ENCODE measurements at regions not wholly inside any gene's neighbourhood (a gene's known extent, or its start where the extent isn't known, plus 50 kb on each side); places are given as distances from the start of the nearest gene placed in this dataset.
"Not testable (repeated sequence)": the region's sequence is repeated elsewhere in the genome, so short reads cannot be mapped to it uniquely, and the experiment has no call there.

- no peak for DNase-seq (ENCODE audit: low read depth)
Observed at GRCh38 chr6:74491844-74492374, 713.9 kb downstream of the COL12A1 start.

- not testable (repeated sequence) for DNase-seq (ENCODE audit: low read depth)
Observed at GRCh38 chr6:74488726-74489125, 717.1 kb downstream of the COL12A1 start.

- DNase-seq (ENCODE audit: low read depth) = no peak
Observed at GRCh38 chr6:74482180-74482579, 723.7 kb downstream of the COL12A1 start.

- no peak for DNase-seq (ENCODE audit: low read depth)
Observed at GRCh38 chr6:74480561-74480960, 725.3 kb downstream of the COL12A1 start.

GRCh38 chr6:74479960-74480359 is 725.9 kb downstream of the COL12A1 start:
- no peak for DNase-seq (ENCODE audit: low read depth)

GRCh38 chr6:74479420-74479819 is 726.4 kb downstream of the COL12A1 start:
- DNase-seq (ENCODE audit: low read depth) = no peak

- peak; percentile 6 for DNase-seq (ENCODE audit: low read depth)
Observed at GRCh38 chr6:74474046-74474445, 731.8 kb downstream of the COL12A1 start.

- not testable (repeated sequence) for DNase-seq (ENCODE audit: low read depth)
Observed at GRCh38 chr6:74468552-74468951, 737.3 kb downstream of the COL12A1 start.

GRCh38 chr6:74467533-74468215 is 738.2 kb downstream of the COL12A1 start:
- DNase-seq (ENCODE audit: low read depth) = peak; percentile 57

GRCh38 chr6:74466572-74466971 is 739.3 kb downstream of the COL12A1 start:
- no peak for DNase-seq (ENCODE audit: low read depth)

GRCh38 chr6:74459260-74459659 is 746.6 kb downstream of the COL12A1 start:
- no peak for DNase-seq (ENCODE audit: low read depth)

- DNase-seq (ENCODE audit: low read depth) = no peak
Observed at GRCh38 chr6:74458536-74458935, 747.3 kb downstream of the COL12A1 start.

- DNase-seq (ENCODE audit: low read depth) = no peak
Observed at GRCh38 chr6:74455786-74456185, 750.1 kb downstream of the COL12A1 start.

- DNase-seq (ENCODE audit: low read depth) = no peak
Observed at GRCh38 chr6:74451953-74452352, 753.9 kb downstream of the COL12A1 start.

- DNase-seq (ENCODE audit: low read depth) = no peak
Observed at GRCh38 chr6:74448850-74449249, 752.8 kb downstream of the CD109 start.

- no peak for DNase-seq (ENCODE audit: low read depth)
Observed at GRCh38 chr6:74447013-74447412, 751.0 kb downstream of the CD109 start.

- no peak for DNase-seq (ENCODE audit: low read depth)
Observed at GRCh38 chr6:74439123-74439811, 743.3 kb downstream of the CD109 start.

- not testable (repeated sequence) for DNase-seq (ENCODE audit: low read depth)
Observed at GRCh38 chr6:74438395-74438794, 742.4 kb downstream of the CD109 start.

GRCh38 chr6:74434171-74434570 is 738.2 kb downstream of the CD109 start:
- DNase-seq (ENCODE audit: low read depth) = no peak

- DNase-seq (ENCODE audit: low read depth) = no peak
Observed at GRCh38 chr6:74431873-74432580, 736.0 kb downstream of the CD109 start.

- DNase-seq (ENCODE audit: low read depth) = no peak
Observed at GRCh38 chr6:74420221-74420620, 724.2 kb downstream of the CD109 start.

- DNase-seq (ENCODE audit: low read depth) = no peak
Observed at GRCh38 chr6:74415056-74415455, 719.1 kb downstream of the CD109 start.

GRCh38 chr6:74410630-74411029 is 714.6 kb downstream of the CD109 start:
- DNase-seq (ENCODE audit: low read depth) = peak; percentile 36
